ENCODE measurements at regions not wholly inside any gene's neighbourhood (a gene's known extent, or its start where the extent isn't known, plus 50 kb on each side); places are given as distances from the start of the nearest gene placed in this dataset.

- no peaks in the 10 kb centered on the region for H3K36me3 Mint-ChIP-seq
- H3K4me3 Mint-ChIP-seq, result no peak overlapping the region
- no peak overlapping the region for H3K27ac Mint-ChIP-seq
- no peaks in the 10 kb centered on the region for H3K9me3 Mint-ChIP-seq
- H3K4me1 Mint-ChIP-seq, result no peaks in the 10 kb centered on the region
- no peaks in the 10 kb centered on the region for H3K27me3 Mint-ChIP-seq
These were observed 1465.6 kb upstream of the ZEB2 start for GRCh38 chr2:145985517-145985916.

- Mint-ChIP-seq H3K4me1 (no peaks in the 10 kb centered on the region), H3K27ac (no peak overlapping the region), H3K9me3 (no peaks in the 10 kb centered on the region), H3K27me3 (no peaks in the 10 kb centered on the region), H3K36me3 (no peaks in the 10 kb centered on the region), H3K4me3 (no peak overlapping the region)
These were observed 1464.7 kb upstream of the ZEB2 start for GRCh38 chr2:145984580-145984979.

GRCh38 chr2:145980318-145980717, 1460.4 kb upstream of the ZEB2 start:
- Mint-ChIP-seq H3K9me3 (no peaks in the 10 kb centered on the region), H3K4me1 (no peaks in the 10 kb centered on the region), H3K4me3 (no peak overlapping the region), H3K36me3 (no peaks in the 10 kb centered on the region), H3K27me3 (no peaks in the 10 kb centered on the region), H3K27ac (no peak overlapping the region)

DNA sequence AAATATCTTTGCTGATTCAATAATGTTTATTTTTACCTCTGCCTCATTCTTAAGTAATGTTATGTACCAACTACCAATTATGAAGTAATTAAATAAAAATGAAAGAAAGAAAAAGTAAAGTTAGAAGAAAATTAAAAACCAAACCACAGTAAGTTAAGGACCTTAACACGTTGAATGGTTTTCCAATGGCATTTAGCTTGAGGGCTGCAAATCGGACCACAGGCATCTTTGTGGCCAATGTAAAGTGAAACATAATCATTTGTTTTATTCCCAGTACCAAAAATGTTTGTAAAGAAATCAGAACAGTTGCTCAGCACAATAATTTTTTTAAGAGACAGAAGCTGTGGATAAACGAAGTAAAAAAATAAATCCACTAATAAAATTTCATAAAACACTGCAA, 1455.5 kb upstream of the ZEB2 start:
- no peak overlapping the region for H3K4me3 Mint-ChIP-seq
- no peaks in the 10 kb centered on the region for H3K4me1 Mint-ChIP-seq
- H3K27me3 Mint-ChIP-seq, result no peaks in the 10 kb centered on the region
- no peak overlapping the region for H3K27ac Mint-ChIP-seq
- H3K36me3 Mint-ChIP-seq, result no peaks in the 10 kb centered on the region
- H3K9me3 Mint-ChIP-seq, result no peaks in the 10 kb centered on the region

- H3K36me3 Mint-ChIP-seq, result no peaks in the 10 kb centered on the region
- H3K27me3 Mint-ChIP-seq, result no peaks in the 10 kb centered on the region
These were observed 1441.9 kb upstream of the ZEB2 start for GRCh38 chr2:145961846-145962245.

GRCh38 chr2:145960479-145961163, 1440.7 kb upstream of the ZEB2 start:
- H3K27me3 Mint-ChIP-seq, result no peaks in the 10 kb centered on the region
- H3K4me3 Mint-ChIP-seq, result no peak overlapping the region
- H3K36me3 Mint-ChIP-seq, result no peaks in the 10 kb centered on the region

More at GRCh38 chr2:145961846-145962245, 1441.9 kb upstream of the ZEB2 start:
- H3K4me1 Mint-ChIP-seq, result no peaks in the 10 kb centered on the region
- H3K4me3 Mint-ChIP-seq, result no peak overlapping the region
- peaks cover 16% of the 10 kb centered on the region for H3K9me3 Mint-ChIP-seq
- H3K27ac Mint-ChIP-seq, result no peak overlapping the region

GRCh38 chr2:145958611-145959010, 1438.7 kb upstream of the ZEB2 start:
- Mint-ChIP-seq H3K27ac (no peak overlapping the region), H3K27me3 (no peaks in the 10 kb centered on the region), H3K4me3 (no peak overlapping the region), H3K9me3 (peaks cover 29% of the 10 kb centered on the region), H3K4me1 (no peaks in the 10 kb centered on the region), H3K36me3 (no peaks in the 10 kb centered on the region)

More at GRCh38 chr2:145960479-145961163, 1440.7 kb upstream of the ZEB2 start:
- Mint-ChIP-seq H3K27ac (no peak overlapping the region), H3K9me3 (peaks cover 18% of the 10 kb centered on the region), H3K4me1 (no peaks in the 10 kb centered on the region)

- Mint-ChIP-seq H3K27me3 (no peaks in the 10 kb centered on the region), H3K4me1 (no peaks in the 10 kb centered on the region), H3K4me3 (no peak overlapping the region), H3K27ac (no peak overlapping the region), H3K9me3 (peaks cover 29% of the 10 kb centered on the region), H3K36me3 (no peaks in the 10 kb centered on the region)
These were observed 1438.0 kb upstream of the ZEB2 start for GRCh38 chr2:145957929-145958328.

DNA sequence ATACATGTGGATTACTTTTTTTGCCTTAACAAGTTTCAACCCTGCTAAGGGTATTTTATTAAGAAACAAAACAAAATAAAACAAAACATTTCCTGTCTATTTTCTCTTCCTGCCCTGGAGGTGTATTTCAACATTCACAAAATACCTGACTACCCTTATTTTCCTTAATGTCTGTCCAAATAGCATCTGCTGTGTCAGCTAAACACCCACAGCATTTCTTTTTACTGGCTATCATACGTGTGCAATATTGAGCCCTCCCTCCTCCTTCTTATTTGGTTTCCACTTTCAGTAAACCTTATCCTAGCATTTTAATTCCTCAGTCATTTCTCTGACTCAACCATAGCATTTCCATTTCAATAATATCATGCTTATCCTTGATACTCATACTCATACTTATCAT, 1420.0 kb upstream of the ZEB2 start:
- H3K4me3 Mint-ChIP-seq, result no peak overlapping the region
- H3K9me3 Mint-ChIP-seq, result peaks cover 3% of the 10 kb centered on the region
- H3K27me3 Mint-ChIP-seq, result no peaks in the 10 kb centered on the region
- no peaks in the 10 kb centered on the region for H3K4me1 Mint-ChIP-seq
- no peak overlapping the region for H3K27ac Mint-ChIP-seq
- H3K36me3 Mint-ChIP-seq, result no peaks in the 10 kb centered on the region

DNA sequence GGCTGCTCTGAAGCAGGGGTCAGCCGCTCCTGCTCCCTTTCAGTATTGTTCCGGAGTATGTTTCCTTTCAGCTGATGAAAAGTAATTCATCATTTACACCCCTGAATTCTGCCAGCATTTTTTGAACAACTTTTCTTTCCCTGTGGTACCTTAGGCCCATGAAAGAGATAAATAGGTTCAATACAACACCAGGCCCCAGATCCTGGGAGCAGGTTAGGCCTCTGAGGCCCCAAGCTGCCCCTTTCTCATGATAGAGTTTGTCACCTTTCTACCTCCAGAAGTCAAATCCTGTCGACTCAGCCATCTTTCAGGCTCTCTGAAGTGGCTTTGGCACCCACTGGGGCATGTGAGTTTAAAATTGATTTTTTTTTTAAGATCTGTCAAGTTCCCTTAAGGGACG, 1415.1 kb upstream of the ZEB2 start:
- Mint-ChIP-seq H3K4me3 (no peak overlapping the region), H3K27ac (no peak overlapping the region), H3K4me1 (no peaks in the 10 kb centered on the region), H3K36me3 (no peaks in the 10 kb centered on the region), H3K27me3 (no peaks in the 10 kb centered on the region), H3K9me3 (no peaks in the 10 kb centered on the region)

- H3K4me3 Mint-ChIP-seq, result no peak overlapping the region
- H3K9me3 Mint-ChIP-seq, result no peaks in the 10 kb centered on the region
- H3K27ac Mint-ChIP-seq, result no peak overlapping the region
- H3K27me3 Mint-ChIP-seq, result no peaks in the 10 kb centered on the region
- H3K36me3 Mint-ChIP-seq, result no peaks in the 10 kb centered on the region
- H3K4me1 Mint-ChIP-seq, result no peaks in the 10 kb centered on the region
These were observed 1412.0 kb upstream of the ZEB2 start for GRCh38 chr2:145931781-145932395.

DNA sequence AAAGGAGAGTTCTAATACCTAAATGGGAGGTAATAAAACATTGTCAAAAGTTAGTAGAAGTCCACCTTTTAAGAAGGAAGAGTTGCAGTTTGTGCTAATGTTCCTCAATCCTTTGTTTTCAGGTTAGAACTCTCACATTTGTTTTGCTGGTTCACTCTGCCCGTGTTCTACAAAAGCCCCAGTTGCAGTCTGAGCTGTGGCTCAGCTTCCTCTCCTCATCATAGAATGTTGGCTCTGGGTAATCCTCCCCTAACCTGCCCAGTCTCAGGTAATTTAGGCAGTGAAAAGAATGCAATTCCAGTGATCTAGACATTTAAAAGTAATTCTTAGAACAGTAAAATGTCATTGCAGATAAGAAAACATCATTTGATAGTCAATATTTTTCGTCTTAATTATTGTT, 1410.4 kb upstream of the ZEB2 start:
- Mint-ChIP-seq H3K9me3 (no peaks in the 10 kb centered on the region), H3K27me3 (no peaks in the 10 kb centered on the region), H3K27ac (no peak overlapping the region), H3K36me3 (no peaks in the 10 kb centered on the region), H3K4me1 (no peaks in the 10 kb centered on the region), H3K4me3 (no peak overlapping the region)

DNA sequence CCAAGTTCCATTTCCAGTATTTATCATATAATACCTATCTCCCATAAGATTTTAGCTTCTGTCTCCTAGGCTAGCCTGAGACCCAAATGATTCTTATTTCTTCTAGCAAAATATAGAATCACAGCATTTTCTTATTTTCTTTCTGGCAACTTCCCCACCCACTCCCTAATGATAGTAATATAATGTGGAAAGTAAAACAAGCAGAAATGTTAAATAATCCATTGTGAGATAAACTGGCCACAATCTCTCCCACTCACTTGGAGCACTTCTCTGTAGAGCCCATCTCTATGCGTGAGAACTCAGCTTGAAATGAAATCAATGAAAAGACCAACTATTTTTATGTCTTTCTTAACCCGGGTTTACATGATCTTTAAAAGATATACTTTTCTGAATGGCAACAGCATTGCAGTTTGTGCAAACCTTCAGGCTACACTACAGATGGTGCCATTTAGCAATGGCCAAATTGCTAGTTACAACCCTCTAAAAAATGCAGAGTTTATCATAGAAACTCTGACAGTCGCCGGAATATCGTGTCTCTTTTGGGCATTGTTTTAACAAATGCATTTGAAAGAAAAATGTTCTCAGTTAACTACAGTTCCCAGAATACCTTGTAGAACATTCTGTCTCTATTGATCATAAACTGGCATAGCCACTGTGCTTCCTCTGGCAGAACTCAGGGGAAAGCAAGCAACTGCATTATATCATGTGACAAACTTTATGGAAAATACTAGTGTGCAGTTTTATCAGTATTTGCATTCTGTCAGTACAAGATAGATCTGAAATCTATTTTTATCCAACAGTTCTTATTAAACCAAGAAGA, 1407.4 kb upstream of the ZEB2 start:
- H3K36me3 Mint-ChIP-seq, result no peaks in the 10 kb centered on the region
- H3K4me3 Mint-ChIP-seq, result no peak overlapping the region
- H3K27me3 Mint-ChIP-seq, result no peaks in the 10 kb centered on the region
- H3K27ac Mint-ChIP-seq, result no peak overlapping the region
- H3K4me1 Mint-ChIP-seq, result no peaks in the 10 kb centered on the region
- no peaks in the 10 kb centered on the region for H3K9me3 Mint-ChIP-seq

DNA sequence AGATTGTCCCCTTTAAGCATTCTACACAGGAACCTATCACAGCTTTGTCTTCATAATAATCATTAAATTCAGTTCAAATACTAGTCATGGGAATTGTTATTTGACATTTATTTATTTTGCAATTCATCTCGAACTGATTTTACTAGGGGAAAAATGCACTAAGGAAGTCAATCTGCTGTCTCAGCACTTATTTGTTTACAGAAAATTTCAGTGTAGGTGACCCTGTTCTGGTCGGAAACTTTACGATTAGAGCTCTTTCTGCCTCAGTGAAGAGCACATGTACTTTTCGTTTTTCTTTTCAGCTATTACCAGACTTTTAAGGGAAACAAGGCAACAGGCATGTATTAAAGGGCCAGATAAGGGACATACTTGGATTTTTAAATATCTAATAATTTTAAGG, 1405.7 kb upstream of the ZEB2 start:
- H3K27ac Mint-ChIP-seq, result no peak overlapping the region
- H3K27me3 Mint-ChIP-seq, result no peaks in the 10 kb centered on the region
- no peaks in the 10 kb centered on the region for H3K9me3 Mint-ChIP-seq
- no peak overlapping the region for H3K4me3 Mint-ChIP-seq
- H3K4me1 Mint-ChIP-seq, result no peaks in the 10 kb centered on the region
- H3K36me3 Mint-ChIP-seq, result no peaks in the 10 kb centered on the region

DNA sequence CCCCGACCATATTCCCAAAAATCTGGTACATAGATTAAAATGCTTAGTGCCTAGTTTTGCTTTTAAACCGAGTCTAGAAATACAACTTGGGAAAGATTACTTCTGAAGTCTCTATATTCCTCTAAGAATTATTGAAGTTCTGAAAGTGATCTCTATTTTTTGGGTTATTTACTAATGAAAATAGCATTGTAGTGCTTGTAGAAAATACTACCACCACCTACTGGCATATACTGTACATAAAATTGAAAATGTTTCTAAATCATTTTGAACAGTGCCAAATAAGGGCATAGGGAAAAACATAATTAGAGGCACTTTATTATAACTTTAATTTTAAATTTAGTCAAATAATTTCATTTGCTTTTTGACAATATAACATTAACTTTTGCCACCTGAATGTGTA, 1399.6 kb upstream of the ZEB2 start:
- H3K4me1 Mint-ChIP-seq, result no peaks in the 10 kb centered on the region
- H3K27ac Mint-ChIP-seq, result no peak overlapping the region
- H3K36me3 Mint-ChIP-seq, result no peaks in the 10 kb centered on the region
- no peaks in the 10 kb centered on the region for H3K27me3 Mint-ChIP-seq
- H3K9me3 Mint-ChIP-seq, result no peaks in the 10 kb centered on the region
- no peak overlapping the region for H3K4me3 Mint-ChIP-seq

- H3K27me3 Mint-ChIP-seq, result no peaks in the 10 kb centered on the region
- H3K4me3 Mint-ChIP-seq, result no peak overlapping the region
- no peaks in the 10 kb centered on the region for H3K9me3 Mint-ChIP-seq
- no peaks in the 10 kb centered on the region for H3K4me1 Mint-ChIP-seq
- no peak overlapping the region for H3K27ac Mint-ChIP-seq
- no peaks in the 10 kb centered on the region for H3K36me3 Mint-ChIP-seq
These were observed 1399.0 kb upstream of the ZEB2 start for GRCh38 chr2:145918951-145919350.

Data from activated naive CD4-positive, alpha-beta T cell treated with anti-CD3 and anti-CD28 coated beads, Interleukin-2, amount 50 U/mL, for 24 hours (primary cell).